ENCODE measurements at regions not wholly inside any gene's neighbourhood (a gene's known extent, or its start where the extent isn't known, plus 50 kb on each side); places are given as distances from the start of the nearest gene placed in this dataset.

DNA sequence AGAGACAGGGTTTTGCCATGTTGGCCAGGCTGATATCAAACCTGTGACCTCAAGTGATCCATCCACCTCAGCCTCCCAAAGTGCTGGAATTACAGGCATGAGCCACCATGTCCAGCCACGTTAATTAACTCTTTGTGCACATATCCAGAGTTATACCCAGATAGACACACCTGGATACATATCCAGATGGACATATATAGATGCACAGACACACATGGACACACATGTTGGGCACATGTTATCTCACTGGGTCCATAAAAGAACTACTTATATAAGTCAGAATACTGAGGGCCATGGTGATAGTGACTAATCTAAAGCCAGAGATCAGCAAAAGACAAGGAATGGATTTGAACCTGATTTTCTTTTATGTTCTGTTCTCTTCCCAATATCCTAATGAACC lies 158.6 kb downstream of the IRS1 start:
- H3K4me3 ChIP-seq = no peak overlapping the region
- H3F3A ChIP-seq (replicated peaks; ENCODE audit: low read depth) = no peaks in the 10 kb centered on the region
- no peaks in the 10 kb centered on the region for H3K79me2 ChIP-seq (replicated peaks; ENCODE audit: insufficient read depth)
- no peak overlapping the region for H3K27ac ChIP-seq (ENCODE audit: low read depth)
- no peak overlapping the region for H3K27ac Mint-ChIP-seq
- peaks cover 6% of the 10 kb centered on the region for H3K27me3 Mint-ChIP-seq (ENCODE audit: insufficient read depth, low read depth, poor library complexity)
- H3K36me3 Mint-ChIP-seq (ENCODE audit: low read depth) = peaks cover 2% of the 10 kb centered on the region; the same call in 1 of the 3 replicates
- H3K9me3 Mint-ChIP-seq = peaks cover 14% of the 10 kb centered on the region
- no peaks in the 10 kb centered on the region for H3K36me3 ChIP-seq (ENCODE audit: insufficient read depth)
- DNase-seq (ENCODE audit: low spot score) (no peak), ATAC-seq (no peak)
- H4K20me1 ChIP-seq (replicated peaks; ENCODE audit: insufficient read depth) = no peaks in the 10 kb centered on the region
- peaks cover under 1% of the 10 kb centered on the region; the same call in 1 of the 2 replicates for H3K9me2 ChIP-seq (ENCODE audit: insufficient read depth)
- no peak overlapping the region for H3K4me3 Mint-ChIP-seq
- TF ChIP-seq ZNF331 (CRISPR knock-in tag; IDR thresholded peaks at IDR 0.05; ENCODE audit: low read depth) = no peak
- no peak for TF ChIP-seq STAT1 (IDR thresholded peaks at IDR 0.05; ENCODE audit: unreplicated experiment)
- TF ChIP-seq, protein P1, sequence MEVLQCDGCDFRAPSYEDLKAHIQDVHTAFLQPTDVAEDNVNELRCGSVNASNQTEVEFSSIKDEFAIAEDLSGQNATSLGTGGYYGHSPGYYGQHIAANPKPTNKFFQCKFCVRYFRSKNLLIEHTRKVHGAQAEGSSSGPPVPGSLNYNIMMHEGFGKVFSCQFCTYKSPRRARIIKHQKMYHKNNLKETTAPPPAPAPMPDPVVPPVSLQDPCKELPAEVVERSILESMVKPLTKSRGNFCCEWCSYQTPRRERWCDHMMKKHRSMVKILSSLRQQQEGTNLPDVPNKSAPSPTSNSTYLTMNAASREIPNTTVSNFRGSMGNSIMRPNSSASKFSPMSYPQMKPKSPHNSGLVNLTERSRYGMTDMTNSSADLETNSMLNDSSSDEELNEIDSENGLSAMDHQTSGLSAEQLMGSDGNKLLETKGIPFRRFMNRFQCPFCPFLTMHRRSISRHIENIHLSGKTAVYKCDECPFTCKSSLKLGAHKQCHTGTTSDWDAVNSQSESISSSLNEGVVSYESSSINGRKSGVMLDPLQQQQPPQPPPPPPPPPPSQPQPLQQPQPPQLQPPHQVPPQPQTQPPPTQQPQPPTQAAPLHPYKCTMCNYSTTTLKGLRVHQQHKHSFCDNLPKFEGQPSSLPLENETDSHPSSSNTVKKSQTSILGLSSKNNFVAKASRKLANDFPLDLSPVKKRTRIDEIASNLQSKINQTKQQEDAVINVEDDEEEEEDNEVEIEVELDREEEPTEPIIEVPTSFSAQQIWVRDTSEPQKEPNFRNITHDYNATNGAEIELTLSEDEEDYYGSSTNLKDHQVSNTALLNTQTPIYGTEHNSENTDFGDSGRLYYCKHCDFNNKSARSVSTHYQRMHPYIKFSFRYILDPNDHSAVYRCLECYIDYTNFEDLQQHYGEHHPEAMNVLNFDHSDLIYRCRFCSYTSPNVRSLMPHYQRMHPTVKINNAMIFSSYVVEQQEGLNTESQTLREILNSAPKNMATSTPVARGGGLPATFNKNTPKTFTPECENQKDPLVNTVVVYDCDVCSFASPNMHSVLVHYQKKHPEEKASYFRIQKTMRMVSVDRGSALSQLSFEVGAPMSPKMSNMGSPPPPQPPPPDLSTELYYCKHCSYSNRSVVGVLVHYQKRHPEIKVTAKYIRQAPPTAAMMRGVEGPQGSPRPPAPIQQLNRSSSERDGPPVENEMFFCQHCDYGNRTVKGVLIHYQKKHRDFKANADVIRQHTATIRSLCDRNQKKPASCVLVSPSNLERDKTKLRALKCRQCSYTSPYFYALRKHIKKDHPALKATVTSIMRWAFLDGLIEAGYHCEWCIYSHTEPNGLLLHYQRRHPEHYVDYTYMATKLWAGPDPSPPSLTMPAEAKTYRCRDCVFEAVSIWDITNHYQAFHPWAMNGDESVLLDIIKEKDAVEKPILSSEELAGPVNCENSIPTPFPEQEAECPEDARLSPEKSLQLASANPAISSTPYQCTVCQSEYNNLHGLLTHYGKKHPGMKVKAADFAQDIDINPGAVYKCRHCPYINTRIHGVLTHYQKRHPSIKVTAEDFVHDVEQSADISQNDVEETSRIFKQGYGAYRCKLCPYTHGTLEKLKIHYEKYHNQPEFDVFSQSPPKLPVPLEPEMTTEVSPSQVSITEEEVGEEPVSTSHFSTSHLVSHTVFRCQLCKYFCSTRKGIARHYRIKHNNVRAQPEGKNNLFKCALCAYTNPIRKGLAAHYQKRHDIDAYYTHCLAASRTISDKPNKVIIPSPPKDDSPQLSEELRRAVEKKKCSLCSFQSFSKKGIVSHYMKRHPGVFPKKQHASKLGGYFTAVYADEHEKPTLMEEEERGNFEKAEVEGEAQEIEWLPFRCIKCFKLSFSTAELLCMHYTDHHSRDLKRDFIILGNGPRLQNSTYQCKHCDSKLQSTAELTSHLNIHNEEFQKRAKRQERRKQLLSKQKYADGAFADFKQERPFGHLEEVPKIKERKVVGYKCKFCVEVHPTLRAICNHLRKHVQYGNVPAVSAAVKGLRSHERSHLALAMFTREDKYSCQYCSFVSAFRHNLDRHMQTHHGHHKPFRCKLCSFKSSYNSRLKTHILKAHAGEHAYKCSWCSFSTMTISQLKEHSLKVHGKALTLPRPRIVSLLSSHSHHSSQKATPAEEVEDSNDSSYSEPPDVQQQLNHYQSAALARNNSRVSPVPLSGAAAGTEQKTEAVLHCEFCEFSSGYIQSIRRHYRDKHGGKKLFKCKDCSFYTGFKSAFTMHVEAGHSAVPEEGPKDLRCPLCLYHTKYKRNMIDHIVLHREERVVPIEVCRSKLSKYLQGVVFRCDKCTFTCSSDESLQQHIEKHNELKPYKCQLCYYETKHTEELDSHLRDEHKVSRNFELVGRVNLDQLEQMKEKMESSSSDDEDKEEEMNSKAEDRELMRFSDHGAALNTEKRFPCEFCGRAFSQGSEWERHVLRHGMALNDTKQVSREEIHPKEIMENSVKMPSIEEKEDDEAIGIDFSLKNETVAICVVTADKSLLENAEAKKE (CRISPR knock-in tag; IDR thresholded peaks at IDR 0.05) = no peak
- TF ChIP-seq POLR2AphosphoS5 (IDR thresholded peaks at IDR 0.05; ENCODE audit: low read depth) = no peak
- TF ChIP-seq, protein P2, sequence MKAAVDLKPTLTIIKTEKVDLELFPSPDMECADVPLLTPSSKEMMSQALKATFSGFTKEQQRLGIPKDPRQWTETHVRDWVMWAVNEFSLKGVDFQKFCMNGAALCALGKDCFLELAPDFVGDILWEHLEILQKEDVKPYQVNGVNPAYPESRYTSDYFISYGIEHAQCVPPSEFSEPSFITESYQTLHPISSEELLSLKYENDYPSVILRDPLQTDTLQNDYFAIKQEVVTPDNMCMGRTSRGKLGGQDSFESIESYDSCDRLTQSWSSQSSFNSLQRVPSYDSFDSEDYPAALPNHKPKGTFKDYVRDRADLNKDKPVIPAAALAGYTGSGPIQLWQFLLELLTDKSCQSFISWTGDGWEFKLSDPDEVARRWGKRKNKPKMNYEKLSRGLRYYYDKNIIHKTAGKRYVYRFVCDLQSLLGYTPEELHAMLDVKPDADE (IDR thresholded peaks at IDR 0.05) = no peak
- no peak for TF ChIP-seq ZNF114 (CRISPR knock-in tag; IDR thresholded peaks at IDR 0.05)
- TF ChIP-seq EZH2phosphoT487 (IDR thresholded peaks at IDR 0.05; ENCODE audit: unreplicated experiment) = no peak
- no peak for TF ChIP-seq JUNB (IDR thresholded peaks at IDR 0.05; ENCODE audit: unreplicated experiment)
- TF ChIP-seq EZH2 (IDR thresholded peaks at IDR 0.05; ENCODE audit: low read depth, unreplicated experiment) = no peak
- no peak for TF ChIP-seq CREB1 (CRISPR knock-in tag; IDR thresholded peaks at IDR 0.05; ENCODE audit: low read depth)
- no peak for TF ChIP-seq NANOG (IDR thresholded peaks at IDR 0.05; ENCODE audit: borderline replicate concordance)
- TF ChIP-seq, protein P3, sequence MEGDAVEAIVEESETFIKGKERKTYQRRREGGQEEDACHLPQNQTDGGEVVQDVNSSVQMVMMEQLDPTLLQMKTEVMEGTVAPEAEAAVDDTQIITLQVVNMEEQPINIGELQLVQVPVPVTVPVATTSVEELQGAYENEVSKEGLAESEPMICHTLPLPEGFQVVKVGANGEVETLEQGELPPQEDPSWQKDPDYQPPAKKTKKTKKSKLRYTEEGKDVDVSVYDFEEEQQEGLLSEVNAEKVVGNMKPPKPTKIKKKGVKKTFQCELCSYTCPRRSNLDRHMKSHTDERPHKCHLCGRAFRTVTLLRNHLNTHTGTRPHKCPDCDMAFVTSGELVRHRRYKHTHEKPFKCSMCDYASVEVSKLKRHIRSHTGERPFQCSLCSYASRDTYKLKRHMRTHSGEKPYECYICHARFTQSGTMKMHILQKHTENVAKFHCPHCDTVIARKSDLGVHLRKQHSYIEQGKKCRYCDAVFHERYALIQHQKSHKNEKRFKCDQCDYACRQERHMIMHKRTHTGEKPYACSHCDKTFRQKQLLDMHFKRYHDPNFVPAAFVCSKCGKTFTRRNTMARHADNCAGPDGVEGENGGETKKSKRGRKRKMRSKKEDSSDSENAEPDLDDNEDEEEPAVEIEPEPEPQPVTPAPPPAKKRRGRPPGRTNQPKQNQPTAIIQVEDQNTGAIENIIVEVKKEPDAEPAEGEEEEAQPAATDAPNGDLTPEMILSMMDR (conservative IDR thresholded peaks at IDR 0.05; ENCODE audit: low read depth in 2 of 2) = no peak
- TF ChIP-seq, protein P4, sequence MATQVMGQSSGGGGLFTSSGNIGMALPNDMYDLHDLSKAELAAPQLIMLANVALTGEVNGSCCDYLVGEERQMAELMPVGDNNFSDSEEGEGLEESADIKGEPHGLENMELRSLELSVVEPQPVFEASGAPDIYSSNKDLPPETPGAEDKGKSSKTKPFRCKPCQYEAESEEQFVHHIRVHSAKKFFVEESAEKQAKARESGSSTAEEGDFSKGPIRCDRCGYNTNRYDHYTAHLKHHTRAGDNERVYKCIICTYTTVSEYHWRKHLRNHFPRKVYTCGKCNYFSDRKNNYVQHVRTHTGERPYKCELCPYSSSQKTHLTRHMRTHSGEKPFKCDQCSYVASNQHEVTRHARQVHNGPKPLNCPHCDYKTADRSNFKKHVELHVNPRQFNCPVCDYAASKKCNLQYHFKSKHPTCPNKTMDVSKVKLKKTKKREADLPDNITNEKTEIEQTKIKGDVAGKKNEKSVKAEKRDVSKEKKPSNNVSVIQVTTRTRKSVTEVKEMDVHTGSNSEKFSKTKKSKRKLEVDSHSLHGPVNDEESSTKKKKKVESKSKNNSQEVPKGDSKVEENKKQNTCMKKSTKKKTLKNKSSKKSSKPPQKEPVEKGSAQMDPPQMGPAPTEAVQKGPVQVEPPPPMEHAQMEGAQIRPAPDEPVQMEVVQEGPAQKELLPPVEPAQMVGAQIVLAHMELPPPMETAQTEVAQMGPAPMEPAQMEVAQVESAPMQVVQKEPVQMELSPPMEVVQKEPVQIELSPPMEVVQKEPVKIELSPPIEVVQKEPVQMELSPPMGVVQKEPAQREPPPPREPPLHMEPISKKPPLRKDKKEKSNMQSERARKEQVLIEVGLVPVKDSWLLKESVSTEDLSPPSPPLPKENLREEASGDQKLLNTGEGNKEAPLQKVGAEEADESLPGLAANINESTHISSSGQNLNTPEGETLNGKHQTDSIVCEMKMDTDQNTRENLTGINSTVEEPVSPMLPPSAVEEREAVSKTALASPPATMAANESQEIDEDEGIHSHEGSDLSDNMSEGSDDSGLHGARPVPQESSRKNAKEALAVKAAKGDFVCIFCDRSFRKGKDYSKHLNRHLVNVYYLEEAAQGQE (IDR thresholded peaks at IDR 0.05; ENCODE audit: unreplicated experiment) = no peak
- no peak overlapping the region for H2AFZ ChIP-seq
- H3K27me3 ChIP-seq (ENCODE audit: insufficient read depth) = no peaks in the 10 kb centered on the region
- no peaks in the 10 kb centered on the region for H3K4me1 Mint-ChIP-seq
- H3K4me1 ChIP-seq (ENCODE audit: insufficient read depth) = no peaks in the 10 kb centered on the region
- no peak overlapping the region for H3K4me2 ChIP-seq
